HUDEP-2 (cell line): ENCODE measurements at regions not wholly inside any gene's neighbourhood (a gene's known extent, or its start where the extent isn't known, plus 50 kb on each side); places are given as distances from the start of the nearest gene placed in this dataset.

Source experiments
- DNase-seq, 76 experiments: peaks; one replicate each; lab custom pipeline; 2025; ENCODE audit not compliant: unreplicated experiment in 76 of 76; lab: John Stamatoyannopoulos, UW

DNA sequence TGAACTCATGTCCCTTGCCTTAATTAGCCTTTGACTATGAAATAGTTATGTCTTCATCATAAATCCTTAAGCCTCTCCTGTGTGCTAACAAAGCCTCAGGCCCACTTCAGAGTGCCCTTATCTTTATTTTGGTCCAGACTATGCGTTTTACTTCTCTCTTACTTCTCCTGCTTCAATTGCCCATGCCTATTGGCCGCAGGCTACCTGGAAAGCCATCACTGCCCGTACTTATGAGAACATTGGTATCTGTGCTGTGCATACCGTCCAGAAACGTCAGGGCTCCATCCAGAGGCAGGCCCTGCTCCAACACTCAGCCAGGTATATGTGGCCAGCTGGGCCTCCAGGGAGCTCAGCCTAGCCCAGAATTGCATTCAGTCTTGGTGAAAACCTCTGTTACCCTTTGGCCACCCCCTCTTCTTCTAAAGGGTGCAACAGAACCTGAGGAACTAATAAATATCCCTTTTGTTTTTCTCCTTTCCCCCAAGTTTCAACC lies 212.4 kb upstream of the MTPN start:
- DNase-seq, result no peak

DNA sequence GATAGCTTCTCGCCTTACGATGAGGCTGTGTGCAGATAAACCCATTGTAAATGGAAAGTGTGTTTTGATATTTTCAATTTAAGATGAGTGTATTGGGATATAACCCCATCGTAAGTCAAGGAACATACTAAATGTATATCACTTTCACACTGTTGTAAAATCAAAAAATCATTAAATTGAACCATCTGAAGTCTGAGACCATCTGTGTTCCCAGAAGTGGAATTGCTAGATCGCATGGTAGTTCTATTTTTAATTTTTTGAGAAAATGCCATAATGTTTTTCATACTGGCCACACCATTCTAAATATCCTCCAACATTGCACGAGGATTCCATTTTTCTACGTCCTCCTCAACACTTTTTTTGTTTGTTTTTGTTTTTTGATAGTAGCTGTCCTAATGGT lies 209.1 kb upstream of the MTPN start:
- DNase-seq, result no peak

DNA sequence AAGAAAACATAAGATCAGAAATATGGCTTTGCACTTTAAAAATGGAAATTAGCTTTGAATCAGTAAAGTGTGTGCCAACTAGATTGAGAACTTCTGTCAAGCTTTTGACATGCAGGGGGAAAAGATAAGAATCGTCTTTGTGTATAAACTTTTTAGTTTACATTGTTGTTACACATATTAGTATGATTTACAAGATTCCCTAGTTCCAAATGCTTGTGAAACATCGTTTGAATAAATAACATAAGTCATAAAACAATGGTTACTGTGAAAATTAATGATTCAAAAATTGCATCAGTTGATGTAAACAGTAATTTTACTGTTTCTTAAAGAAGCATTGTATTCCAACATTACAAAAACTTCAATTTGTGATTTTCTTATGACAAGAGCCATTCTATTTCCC lies 207.6 kb upstream of the MTPN start:
- no peak for DNase-seq

DNA sequence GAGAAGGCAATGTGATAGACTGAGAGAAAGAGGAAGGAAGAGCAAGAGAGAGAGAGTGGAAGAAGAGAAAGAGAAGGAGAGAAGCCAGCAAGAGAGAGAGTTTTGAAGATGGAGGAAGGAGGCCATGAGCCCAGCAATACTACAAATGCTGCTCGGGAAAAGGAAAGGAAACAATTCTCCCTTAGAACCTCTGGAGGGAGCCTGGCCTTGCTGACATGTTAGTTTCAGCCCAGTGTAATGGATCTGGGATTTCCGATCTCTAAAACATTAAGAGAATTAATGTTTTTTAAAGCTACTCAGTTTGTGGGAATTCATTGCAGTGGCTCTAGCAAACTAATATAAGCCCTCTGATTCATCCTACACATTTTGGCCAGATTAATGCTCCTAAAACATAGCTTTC lies 206.8 kb upstream of the MTPN start:
- no peak for DNase-seq

DNA sequence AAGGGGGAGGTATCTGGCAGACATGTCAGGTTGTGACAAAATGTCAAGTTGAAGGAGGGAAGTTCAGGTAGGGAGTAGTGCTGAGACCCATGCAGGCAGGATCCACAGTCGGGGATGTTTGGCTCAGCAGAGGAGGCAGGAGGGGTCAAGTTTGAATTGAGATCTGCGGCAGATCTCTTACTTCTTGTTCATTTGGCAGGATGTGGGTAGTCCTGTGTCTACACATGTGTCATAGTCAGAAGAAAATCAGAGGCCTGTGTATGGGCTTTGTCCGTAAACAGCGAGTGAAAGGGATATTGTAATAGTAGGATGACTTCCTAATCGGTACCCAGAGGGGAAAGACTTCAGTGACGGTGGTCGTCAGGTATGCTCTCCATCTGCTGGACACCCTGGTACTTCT lies 203.8 kb upstream of the MTPN start:
- DNase-seq, result no peak

DNA sequence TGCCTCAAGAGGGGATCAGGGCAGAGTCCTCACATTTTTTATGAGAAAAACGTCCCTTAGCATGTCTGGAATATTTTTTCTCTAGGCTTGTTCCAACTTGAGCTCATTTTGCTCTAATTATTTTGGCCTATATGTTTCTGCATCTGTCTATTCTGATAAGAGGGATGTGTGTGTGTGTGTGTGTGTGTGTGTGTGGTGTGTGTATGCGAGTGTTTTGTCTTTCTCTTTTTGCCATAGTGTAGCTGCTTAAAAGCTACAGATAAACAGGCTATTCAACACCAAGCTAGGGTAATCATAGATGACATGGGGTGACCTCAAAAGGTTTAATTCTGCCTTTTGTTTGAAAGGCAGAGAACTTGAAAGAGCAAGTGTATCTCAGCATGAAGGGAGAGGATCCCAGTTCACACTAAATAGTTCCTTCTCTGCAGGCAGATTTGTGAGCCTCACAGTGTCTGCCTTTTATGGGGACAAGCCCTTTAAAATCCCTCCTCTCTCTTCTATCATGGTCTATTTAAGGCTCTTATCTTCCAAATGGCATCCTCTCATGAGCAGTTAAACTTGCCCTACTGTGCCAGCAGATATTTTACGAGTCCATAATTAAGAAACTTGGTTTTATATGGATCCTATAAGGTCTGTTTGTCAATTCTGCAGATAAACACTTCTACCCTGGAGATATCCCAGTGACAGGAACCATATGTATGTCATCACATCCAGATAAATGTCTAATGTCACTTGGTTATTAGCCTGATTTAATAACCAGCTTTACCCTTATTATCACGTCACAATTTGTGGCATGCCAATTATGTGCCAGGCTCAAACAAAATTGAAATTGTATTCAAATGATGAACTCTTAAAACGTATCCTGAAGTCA lies 202.9 kb upstream of the MTPN start:
- peak in 11 of 76 experiments; percentile 2 to 23 (median 5) for DNase-seq

DNA sequence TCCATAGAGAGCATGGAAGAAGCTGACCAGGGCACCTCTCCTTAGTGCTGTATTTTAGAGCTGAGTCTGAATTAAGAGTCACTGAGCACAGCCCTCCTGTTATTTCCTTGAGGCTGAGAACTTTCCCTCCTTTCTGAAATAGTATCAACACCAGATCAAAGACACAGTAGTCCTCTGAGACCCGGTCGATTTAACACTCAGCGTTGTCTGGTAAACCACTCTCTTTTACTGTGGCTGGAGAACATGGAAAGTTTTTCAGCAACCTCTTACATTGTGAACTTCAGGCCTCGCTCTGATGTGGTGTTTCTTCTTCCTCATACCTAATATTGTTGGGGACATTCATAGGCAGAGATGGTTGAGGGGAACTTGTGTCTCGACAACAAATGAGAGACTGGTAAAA lies 202.0 kb upstream of the MTPN start:
- no peak for DNase-seq

DNA sequence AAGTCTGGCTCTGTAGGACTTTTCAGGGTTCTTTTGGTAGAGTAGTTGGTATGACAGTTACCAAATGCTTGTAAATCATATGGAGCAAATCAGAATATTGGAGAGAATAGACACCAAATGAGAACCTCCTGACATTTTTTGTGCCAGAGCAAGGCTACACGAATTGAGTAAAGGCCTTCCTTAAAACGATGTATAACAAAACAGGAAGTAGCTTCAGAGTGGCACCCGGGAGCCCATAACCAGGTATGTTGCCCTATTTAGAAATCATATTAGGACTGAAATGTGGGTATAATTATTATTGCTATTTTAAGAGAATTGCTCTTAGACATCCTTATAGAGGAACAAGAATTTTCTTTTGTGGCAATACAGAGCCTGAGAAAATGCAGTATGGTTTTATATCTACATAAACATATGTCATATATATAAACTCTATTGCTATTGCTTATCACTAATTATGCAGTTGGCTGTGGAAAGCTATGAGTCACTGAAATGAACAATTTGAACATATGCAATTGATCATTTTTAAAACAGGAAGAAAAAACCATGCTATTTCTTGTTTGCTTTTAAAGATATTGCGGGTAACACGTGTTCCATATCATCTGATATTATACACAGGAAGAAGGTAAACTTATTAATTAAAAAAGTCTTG lies 197.4 kb upstream of the MTPN start:
- peak in 1 of 76 experiments; percentile 46 for DNase-seq

DNA sequence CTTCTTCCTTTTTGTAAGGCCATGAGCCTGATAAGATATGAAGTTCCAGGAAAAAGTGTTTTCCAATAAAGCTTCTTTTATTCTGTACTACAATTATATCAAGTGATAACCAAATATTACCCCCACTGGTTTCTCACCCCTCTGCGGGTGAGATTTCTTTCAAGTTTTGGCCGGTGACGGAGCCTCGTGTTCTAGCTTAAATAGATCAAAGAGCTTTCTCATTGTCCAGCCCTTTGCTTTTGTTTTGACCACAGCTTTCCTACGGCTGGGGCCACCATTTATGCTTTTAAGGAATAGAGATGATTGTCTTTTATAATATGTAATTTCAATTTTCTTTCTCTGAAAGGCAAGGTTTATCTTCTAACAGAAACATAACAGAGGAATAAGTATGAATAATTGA lies 196.7 kb upstream of the MTPN start:
- no peak for DNase-seq

DNA sequence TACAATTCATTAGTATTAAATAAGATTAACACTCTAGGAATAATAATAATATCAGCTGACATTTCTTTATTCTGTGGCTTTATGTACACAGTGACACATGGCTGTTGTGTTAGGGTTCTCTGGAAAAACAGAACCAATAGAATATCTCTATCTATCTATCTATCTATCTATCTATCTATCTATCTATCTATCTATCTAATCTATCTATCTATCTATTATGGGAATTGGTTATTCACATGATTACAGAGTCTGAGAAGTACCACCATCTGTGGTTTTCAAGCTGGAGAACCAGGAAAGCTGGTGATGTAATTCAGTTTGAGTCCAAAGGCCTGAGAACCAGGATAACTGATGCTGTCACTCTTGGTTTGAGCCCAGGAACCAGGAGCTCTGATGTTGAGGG lies 194.1 kb upstream of the MTPN start:
- no peak for DNase-seq

DNA sequence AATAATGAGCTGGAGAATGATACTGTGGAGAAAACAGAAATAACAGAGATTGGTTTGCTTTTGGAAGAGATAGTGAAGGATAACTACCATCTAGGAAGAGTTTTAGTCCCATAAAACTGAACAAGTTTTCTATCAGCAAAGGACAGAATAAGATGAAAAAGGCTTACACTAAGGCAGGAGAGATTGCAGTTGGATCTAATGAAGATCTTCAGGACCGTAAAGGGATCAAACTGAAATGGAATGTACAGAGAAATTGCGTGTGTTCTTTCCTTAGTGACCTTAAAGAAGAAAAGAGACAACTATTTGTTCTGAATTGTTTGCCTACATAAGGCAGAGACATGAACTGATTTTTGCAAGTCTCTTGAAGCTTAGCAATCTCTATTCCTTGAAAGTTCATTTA lies 191.7 kb upstream of the MTPN start:
- no peak for DNase-seq

DNA sequence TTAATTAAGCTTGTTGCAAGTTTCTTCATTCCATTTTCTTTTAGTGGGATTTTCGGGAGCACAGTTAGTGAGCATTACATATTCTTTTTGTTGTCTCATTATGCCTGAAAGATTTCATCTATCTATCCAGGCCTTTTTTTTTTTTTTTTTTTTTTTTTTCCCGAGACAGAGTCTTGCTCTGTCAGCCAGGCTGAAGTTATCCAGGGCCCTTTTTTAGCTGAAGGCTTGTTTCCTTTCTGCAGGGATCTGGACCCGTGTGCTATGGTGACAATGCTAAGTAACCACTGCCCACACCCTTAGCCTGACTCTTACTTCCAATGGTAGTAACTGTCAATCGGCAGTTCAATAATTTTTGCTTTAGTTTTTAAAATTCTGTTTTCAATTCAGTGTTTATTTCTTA lies 190.8 kb upstream of the MTPN start:
- DNase-seq, result no peak

DNA sequence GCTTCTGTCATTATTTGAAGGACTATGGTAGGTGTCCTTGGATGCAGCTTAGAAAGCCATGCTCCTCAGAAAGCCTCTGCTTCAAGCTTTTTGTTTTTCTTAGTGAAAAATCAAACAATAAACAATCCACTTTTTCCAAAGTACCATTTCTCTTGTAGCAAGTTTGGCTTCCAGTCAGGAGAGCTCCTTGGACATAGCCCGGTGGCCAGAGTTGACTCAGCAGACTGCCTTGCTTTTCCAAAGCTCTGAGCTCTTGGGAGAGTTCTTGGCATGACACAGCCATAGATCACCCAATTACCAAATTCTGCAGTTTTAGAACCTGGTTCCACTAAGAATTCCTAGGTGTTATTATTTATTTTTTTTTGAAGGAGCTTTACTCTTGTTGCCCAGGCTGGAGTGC lies 189.4 kb upstream of the MTPN start:
- no peak for DNase-seq

DNA sequence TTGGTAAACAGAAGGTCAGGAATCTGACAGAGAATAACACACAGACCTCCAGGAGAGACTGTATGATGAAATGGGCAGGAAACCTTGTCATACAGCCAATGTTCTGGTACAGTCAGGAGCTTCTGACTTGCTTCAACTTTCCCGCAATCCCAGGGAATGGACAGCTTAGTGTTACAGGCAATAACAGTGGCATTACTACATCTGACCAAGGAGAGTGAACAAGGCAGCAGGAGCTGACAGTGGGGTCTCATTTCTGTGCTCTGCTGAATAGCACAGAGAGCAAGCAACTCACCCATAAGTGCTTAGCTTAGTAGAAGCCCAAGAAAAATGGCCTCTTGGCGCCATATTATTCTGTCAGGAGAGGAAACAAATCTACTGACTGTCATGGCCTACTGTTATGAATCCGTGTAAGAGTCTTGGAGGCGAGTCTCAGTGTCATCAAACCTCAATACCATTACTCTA lies 186.2 kb upstream of the MTPN start:
- DNase-seq, result no peak

DNA sequence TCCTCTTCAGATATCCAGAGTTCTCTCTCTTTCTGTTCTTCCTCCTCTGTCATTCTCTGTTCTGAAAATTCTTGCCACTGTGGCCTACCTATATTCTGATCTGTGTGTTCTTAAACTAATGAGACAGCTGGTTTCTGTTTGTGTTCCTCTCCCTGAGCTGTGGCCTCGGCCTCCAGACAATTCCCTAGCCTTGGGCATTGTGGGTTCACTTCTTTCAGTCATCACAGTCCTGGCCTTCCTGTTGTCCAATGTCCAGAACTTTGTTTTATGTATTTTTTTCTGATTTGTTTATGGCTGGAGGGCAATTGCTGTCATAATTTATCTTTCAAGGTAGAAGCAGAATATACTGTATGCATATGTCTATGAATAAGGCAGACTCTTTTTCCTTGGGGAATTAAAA lies 173.2 kb upstream of the MTPN start:
- DNase-seq, result no peak

DNA sequence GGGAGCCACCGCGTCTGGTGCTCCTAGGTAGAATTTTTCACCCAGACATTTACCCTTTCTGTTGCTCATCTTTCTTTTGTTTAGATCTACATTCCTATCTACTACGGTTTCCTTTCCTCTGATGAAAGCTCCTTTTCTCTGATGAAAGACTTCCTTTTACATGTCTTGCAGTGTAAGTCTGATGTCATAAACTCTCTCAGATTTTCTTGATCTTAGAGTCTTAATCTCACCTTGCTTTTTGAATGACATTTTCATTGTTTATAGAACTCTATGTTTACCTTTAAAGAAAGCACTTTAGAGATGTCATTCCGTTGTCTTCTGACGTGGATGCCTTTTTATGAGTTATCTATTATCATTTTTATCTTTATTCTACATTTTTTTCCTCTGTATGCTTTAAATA lies 171.8 kb upstream of the MTPN start:
- DNase-seq, result no peak

DNA sequence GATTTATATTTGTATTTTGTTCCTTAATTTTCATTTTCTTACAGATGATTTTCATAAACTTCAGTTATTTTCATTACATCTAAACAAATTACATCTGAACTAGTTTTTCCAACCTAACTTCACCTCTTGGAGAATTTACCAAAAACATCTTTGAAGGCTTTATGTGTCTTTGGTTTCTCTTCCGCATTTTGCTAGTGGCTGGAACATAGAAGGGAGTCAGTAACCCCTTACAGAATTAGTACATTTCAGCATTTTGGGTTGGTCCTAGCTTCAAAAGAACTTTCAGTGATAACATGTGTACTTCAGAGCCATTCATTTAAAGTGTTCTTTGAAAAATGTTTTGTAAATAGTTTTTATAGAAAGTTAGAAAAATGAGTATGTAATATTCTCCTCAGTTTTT lies 169.8 kb upstream of the MTPN start:
- DNase-seq, result no peak

DNA sequence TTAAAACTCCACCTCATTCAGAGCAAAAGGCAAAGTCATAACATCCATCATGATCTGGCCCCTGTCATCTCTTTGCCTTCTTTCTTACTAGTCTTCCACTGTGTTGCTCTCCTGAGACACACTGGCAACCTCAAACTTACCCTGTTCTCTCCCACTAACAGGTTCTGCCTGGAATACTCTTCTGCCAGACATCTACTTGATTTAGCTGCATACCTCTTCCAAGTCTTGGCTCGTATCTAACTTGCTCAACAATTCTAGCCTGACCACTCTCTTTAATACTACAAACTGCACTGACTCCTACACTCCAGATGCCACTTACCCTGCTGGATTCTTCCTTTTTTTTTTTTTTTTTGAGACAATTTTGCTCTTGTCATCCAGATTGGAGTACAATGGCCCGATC lies 167.0 kb upstream of the MTPN start:
- DNase-seq, result no peak

DNA sequence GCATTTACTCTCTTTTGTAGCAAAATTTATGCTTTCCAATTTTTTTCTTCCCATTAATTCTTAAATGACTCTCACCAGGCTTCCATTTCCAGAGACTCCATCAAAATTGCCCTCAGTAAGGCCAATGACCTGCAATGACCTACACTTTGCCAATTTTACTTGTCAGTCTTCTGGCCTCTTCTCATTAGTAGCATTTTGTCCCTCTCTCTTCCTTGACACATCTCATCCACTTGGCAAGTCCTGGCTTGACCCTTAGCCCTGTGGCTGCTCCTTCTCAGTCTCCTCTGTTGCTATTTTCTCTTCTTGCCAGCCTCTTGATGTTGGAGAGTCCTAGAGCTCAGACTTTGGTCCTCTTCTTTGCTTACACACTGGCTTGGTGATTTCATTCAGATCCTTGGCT lies 166.1 kb upstream of the MTPN start:
- no peak for DNase-seq

DNA sequence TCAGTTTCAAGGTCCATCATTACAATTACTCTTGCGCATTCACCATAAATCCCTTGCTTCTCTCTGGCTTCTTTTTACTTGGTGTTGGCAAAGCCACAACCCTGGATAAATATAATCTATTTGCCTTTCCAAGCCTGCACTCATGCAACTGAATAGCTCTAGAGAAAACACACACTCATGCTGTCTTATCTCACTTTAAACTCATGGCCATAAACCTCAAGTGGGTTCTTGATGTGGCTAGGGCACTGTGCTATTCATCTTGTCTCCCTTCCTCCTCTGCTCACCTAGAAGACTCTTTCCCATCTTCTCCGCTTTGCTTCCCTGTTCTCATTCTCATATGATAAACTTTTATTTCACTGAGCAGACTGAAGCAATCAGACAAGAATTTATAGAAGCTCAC lies 165.4 kb upstream of the MTPN start:
- DNase-seq, result no peak

DNA sequence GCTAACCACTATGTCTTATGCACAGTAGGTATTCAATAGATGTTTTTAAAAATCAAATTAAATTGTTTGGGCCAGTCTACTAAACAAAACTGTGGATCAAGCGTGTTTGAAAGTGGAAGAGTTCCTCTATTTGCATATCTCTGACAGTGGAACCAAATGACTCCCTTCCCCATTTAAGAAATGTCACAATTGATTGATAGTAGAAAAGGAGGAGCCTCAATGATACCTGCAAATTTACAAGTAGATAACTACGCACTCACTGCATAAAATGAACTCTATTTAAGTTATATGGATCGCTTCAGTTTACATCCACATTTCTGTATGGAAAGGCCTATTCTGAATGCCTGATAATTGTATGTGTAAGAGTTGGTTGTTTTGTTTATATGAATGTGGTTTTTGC lies 163.3 kb upstream of the MTPN start:
- no peak for DNase-seq

DNA sequence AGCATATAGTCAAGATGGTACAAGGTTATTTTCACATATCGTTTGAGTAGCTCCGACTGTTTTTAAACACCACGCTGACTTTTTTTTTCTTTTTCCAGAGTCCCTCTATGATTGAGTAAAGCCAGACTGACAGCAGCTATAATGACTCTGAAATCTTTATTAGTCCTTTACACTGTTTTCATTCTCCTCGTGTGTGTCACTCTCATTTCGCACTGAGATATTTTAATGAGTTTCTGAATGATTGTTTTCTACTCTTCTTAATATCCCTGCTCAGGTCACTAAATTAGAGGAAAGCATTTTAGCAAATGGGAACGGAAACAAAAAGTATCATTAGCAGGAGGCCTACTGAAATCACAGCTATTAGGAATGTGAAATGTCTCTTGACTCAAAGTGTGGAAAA lies 162.3 kb upstream of the MTPN start:
- no peak for DNase-seq
